GM19025 (cell line): ENCODE measurements at regions not wholly inside any gene's neighbourhood (a gene's known extent, or its start where the extent isn't known, plus 50 kb on each side); places are given as distances from the start of the nearest gene placed in this dataset.

Experiments used
- ATAC-seq: cut with Tn5 transposase; IDR thresholded peaks from one replicate; pipeline ENCODE4 v1.9.1; 2021; ENCODE audit warnings: mild to moderate bottlenecking, low read depth, moderate library complexity; ENCODE audit not compliant: unreplicated experiment

DNA sequence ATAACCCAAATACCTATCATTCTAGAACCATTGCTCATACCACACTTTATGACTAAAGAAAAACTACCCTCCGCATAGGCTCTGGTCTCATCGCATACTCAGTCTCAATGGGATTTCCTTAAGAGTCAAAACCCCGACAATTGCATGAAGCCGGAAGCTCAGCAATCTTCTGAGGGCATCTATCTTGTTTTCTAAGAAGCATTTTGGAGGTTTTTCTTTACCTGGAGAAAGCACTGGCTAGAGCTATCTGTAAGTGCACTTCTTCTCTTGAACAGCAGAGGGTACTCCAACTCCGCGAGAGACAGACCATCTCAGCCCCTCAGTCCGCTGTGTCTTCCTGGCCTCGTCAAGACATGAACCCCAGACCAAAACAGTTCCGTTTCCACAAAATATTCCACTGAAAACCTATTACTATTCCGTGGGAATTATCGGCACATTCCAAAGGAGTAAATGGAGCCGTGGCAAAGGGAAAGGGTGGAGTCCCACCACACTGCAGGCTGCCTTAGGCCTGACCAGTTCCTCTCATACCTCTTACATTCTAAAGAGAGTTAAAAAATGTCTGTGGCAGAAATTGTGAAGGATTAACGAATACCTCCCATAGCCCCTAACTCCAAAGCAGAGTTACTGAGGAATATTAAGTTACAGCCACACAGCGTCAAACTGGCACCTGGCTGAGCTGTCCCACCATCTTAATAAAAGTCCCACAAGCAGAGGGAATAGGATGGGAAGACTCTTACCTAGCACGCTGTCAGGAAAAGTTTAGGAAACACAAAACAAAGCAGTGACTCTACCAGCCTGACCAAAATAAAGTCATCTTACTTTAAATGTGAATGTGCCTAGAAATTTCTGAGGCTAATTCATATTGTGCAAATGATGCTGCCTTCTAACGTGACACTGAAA is 325.6 kb upstream of the VRK2 start:
- peak; percentile 99 for ATAC-seq

DNA sequence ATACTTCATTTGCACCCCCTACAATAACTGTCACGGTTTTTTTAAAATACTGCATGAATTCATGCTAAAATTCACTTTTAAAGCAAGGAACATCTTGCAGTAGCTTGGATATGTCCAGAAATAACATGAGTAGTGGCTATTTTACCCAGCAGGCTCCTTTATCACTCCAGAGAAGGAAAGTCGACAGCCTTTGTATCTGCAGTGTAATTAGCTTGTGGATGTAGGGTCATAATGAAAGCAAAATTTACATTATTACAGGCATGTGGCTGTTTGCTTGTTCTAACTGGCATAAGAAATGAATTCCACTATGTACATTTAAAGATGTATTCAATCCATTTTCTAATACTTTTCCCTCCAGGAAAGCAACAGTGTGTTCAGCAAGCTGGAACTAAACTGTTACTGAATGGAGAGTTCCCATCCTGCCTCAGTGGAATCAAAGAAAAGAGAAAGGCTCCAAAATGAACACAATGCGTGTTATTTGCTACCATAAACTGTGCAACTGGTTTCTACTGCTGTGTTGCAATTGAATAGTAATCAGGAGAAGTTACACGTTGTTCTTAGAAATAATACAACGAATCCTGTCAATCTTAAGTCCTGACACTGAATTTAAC is 321.2 kb upstream of the VRK2 start:
- no peak for ATAC-seq

DNA sequence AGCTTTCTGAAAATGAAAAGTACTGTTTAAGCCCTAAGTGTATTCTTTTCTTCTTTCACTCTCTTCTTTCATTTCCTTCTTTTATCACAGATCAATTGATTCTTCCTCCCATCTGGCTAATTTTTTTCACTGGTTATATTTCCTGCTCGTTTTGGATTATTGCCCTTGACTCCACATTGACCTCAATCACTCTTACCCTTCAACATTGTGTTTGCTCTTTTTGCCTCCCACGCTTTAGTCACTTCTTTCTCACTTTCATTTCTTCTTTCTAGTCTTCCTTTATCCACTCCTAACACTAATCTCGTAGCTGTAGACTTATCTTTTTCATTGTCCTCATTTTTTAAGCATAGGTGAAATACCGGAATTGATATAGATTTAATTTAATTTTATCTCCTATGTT is 320.3 kb upstream of the VRK2 start:
- peak; percentile 68 for ATAC-seq

DNA sequence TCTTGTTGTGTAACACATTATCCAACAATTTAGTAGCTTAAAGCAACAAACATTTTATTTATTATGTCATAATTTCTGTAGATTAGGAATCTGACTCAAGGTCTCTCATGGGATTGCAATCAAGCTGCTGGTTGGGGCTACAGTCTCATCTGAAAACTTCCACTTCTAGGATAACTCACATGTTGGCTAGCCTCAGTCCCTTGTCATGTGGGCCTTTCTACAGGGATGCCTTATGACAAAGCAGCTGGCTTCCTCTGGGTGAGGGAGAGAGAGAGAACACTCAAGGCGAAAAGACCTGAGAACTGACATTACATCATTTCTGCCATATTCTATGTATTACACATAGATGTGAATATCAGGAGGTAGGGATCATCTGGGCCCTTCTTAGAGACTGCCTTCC is 317.9 kb upstream of the VRK2 start:
- no peak for ATAC-seq

DNA sequence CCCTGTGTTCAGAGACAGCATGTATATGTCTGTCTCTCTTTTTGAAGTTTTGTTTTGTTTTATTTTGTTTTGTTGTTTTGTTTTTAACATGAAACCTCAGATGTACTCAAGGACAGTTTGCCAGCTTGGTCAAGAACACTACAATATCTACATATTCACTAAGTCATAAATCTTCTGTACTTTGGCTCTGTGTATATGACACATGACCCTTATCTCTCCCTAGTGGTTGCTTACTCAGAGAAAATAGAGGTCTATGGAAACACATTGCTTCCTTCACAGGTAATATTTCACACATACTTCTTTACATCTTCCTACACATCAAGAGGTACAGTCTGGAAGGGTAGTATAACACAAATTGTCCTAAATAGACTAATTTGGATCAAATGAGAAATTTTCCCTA is 312.6 kb upstream of the VRK2 start:
- ATAC-seq = no peak

DNA sequence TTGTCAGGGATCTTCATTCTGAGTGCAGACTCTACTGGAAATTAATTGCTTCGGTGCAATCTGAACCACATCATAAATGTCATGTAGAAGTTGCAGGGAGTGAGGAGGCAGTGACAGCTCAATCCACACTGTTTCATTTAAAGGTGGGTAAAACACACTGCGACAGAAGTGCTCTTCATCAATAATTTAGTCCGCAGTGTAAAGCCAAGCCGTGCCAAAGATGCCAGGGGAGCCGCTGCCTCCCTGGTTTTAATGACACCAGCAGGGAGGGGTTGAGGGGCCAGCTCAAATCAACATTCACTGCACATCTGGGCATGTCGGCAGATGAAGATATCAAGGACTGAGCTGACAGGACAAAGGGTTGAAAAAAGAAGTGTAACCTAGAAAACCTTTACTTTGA is 305.7 kb upstream of the VRK2 start:
- no peak for ATAC-seq

DNA sequence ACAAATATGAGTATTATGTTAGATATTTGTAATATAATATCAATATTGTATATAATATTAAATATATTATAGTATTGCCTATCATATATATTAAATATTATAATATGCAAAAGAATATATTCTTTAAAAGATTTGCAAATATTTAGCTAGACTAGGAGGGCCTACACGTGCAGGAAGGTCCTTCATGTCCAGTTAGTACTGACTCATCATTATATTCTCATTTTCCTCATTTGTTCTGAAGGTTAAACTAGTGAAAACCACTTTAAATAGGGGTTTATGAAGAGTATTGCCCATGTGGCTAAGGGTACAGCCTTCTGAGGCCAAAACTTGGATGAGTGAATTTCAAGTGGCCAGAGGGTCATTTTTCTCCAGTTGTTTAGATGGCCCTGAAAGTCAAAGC is 293.0 kb upstream of the VRK2 start:
- ATAC-seq = no peak

DNA sequence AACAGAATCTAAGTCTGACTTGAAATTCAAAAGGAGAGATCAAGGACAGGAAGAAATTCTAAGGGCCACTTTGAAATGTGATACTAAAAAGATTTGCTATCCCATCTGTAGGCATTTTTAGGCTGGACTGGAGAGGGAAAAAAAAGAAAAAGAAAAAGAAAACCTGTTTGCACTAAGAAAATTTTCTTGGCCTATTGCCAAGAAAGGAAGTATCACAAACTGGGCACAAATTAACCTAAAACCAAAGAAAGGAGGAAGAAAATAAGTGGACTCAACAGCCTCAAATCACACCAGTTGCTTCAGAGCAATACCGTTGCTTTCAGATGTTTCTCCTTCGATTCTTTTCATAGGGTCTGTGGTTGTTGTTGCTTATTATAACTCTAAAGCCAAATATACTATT is 287.9 kb upstream of the VRK2 start:
- ATAC-seq = no peak

DNA sequence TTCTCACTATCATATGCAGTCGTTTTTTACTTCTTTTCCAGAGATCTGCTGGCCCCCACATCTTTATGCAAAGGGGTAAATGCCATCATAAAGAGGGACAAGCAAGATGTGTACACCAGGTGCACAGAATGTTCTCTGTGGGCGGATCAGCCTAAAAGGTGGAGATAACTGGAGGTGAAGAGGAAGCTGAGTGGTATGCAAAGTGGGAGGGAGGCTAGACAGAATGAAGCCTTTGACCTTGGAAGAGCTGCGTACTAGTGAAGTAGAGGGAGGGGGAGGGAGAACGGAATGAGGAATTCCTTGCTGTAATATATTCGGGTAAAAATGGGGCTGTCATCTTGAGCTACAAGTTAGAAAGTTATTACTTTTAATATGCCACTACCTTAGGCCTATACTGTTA is 287.5 kb upstream of the VRK2 start:
- no peak for ATAC-seq

DNA sequence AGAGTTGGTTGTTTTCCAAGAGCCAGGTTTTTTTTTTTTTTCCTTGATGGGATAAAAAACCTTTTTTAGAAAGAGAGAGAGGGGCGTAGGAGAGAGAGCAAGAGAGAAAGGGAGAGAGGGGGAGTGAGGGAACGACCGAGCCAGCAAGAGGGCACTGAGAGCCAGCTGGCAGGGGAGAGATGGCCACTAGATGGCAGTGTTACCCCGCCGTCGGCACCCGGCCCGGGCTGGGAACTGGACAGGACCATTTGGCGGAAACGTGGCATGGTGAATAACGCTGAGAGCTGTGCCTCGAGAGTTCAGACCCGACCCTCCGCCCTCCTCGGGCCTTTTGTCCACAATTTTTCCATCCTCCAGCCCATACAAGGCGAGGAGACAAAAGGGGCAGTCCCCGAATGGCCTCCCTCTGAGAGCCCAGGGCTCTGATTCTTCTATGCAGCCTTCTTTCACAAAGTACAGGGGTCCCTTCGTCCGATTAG is 286.7 kb upstream of the VRK2 start:
- peak; percentile 79 for ATAC-seq

DNA sequence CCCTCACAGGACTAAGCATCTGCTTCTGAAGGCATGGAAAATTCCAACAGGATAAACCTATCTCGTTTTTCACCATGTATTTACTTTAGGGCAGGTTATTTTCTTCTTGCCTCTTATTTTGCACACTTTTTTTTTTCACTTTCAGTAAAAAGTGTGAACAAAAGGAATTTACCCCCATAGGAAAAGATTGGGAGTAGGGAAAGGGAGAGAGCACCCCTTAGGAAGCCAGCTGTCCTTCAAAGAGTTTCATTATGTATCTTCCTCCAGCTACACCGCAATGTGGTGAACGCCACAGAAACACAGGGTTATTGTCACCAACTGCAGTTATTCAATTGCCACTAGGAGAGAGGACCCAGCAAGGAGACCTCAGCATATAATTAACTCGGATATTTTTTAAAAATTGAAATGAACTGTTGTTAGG is 286.2 kb upstream of the VRK2 start:
- peak; percentile 61 for ATAC-seq

DNA sequence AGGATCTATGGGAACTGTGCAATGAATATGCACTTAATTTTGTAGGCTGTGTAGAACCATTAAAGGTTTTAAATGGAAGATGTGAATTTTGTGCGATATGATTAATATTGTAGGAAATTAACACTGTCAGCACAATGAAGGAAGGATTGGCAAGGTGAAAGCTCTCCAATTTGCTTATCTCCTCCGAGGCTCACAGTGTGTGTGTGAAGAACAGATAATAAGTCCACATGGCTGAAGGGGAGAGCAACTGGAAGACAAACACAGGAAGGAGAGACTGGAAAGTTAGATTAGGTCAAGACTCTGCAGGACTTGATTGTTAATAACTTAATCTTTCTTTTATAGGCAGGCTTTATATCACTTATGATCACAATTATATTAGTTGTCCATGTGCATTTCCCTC is 269.7 kb upstream of the VRK2 start:
- ATAC-seq = no peak

DNA sequence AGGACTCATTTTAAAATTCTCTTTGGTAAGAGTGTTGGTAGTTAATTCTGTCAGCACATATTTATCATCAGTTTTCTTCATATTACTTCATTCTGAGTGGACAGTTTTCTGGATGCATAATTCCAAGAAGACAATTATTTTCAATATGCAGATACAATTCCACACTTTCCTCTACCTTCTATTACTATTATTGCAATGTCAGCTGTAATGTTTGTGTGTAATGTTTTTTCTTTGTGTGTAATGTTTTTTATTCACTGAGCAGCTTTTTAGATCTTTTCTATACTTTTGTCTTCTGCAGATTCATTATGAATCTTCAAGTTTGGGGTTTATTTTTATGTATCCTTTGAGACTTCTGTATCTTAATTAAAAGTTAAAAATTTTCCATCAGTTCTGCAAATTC is 264.0 kb upstream of the VRK2 start:
- ATAC-seq = no peak

DNA sequence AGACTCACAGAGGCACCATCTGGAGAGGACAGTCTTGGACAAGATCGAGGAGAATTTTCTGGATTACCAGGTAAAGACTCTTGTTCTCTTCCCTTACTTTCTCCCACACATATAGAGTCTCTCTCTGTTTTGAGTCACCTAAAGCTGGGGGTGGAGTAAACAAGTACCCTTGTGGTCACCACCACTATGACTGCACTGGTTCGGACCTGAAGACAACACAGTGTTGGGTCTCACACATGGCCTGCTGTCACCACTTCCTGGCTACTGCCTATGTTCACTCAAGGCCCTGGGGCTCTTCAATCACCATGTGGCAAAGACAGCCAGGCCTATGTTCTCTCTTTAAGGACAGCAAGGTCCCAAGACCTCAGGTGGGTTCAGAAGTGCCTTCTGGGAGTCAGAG is 253.3 kb upstream of the VRK2 start:
- no peak for ATAC-seq

DNA sequence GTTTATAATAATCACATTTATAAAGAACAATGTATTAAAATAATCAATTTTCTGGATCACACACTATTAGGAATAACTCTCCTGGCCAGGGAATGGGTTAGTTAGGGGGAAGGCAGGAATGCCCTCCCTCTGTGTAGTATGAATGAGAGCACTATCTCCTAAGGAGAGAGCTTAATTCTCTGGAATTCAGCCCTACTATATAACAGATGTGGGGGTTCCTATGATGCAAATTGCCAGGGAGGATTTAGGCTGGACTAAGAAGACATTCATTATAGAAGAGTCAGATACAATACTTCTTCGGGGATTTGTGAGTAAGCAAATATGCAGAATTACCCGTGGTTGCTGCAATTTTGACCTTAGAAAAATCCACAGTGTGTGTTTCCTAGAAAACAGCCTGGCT is 250.1 kb upstream of the VRK2 start:
- ATAC-seq = no peak

DNA sequence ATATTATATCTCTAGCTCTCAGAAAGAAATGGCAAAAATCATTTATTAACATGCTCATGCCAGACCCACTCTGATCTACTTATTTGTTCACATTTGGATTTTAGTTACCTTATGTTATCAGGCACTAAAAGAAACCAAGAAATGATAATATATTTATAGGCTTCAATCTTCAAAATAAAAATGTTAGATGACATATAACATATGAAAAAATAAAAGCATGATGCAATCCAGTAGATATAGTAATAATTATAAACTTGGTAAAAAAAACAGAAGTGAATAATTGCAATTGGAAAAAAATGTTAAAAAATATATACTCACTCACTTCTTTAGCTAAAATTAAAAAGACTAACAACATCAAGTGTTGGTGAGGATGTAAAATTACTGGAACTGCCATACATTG is 248.3 kb upstream of the VRK2 start:
- ATAC-seq = no peak

DNA sequence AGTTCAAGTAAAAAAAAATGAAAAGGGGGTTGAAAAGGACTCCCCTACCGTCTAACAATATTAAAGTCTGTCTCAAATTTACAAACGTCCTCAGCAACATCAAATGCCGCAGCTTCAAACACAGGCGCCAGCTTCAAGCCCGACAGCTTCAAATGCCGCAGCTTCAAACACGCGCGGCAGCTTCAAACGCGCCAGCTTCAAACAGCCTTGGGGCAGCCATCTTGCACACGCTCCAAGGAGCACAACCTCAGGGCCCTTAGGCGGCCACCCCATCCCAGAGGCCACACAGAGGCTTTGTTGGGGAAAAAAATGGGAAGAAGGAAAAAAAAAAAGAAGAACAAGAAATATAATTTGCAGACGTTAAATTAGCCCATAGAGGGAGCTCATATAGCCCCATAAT is 244.4 kb upstream of the VRK2 start:
- no peak for ATAC-seq

DNA sequence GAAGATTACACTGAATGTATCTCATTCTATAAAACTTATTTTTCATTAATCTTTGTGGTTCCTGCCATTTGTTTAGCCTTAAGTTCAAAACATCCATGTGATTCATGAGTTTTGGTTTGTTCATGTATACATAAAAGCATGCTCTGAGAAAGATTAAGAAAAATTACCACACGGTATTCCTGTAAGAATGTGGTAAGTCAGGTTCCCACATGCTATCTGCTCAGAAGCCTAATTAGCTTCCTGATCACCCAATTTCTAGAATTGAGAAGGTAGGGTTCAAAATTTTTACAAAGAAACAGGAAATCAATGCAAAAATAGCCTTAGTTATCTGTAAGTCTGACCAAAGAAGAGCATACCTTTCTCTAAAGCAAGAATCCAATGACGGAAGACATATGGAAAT is 241.6 kb upstream of the VRK2 start:
- no peak for ATAC-seq

DNA sequence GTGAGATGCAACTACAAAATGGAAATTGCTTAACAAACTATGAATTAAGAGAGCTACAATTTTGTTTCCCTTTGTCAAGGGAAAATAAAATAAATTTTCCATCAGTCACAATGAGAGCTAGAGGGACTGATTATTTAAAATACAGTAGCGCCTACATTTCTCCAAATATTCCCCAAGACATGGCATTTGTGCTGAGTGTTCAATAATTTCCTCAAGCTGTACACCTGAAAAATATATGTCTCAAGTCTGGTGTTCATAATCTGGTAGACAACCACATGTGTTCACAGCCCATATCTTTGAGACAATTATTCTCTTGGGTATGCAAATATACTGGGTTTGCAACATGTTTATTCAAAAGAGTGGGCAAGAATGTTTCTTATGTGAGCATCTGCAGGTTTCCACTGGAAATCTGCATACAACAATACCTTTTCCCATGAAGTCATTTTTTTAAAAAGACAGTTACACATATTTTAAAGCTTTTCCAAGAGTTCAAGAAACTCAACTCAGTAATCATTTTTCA is 240.1 kb upstream of the VRK2 start:
- ATAC-seq = no peak

DNA sequence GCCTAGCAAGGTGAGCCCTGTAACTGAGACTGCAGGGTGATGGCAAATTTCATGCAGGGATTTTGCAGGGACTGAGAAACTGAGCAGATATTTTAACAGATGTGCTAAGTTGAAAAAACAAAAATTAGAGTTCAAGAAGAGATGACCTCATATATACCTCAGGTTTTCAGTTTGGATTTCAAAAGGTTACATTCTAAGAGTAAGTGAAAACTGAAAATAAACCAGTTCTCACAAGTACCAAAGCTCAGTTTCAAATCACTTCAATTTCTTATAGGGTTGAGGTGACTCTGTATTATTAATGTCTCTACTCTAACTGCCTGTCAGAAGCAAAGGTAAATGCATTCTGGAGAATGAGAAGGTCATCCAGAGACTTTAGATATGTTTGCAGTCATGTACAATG is 237.4 kb upstream of the VRK2 start:
- peak; percentile 85 for ATAC-seq

DNA sequence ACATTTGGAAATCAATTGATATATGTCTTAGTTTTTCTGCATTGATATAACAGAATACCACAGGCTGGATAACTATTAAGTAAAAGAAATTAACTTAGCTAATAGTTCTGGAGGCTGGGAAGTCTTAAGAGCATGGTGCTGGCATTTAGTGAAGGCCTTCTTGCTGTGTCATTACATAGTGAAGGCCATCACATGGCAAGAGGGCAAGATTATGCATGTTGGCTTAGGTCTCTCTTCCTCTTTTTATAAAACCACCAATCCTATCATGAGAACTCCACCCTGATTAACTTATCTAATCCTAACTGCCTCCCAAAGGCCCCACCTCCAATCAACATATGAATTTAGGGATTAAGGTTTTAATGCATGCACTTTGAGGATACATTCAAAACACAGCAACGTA is 225.5 kb upstream of the VRK2 start:
- ATAC-seq = no peak

DNA sequence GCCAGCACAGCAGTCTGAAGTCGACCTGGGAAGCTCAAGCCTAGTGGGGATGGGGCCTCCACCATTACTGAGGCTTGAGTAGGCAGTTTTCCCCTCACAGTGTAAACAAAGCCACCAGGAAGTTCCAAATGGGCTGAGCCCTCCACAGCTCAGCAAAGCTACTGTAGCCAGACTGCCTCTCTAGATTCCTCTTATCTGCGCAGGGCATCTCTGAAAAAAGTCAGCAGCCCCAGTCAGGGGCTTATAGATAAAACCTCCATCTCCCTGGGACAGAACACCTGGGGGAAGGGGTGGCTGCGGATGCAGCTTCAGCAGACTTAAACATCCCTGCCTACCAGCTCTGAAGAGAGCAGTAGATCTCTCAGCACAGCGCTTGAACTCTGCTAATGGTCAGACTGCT is 218.4 kb upstream of the VRK2 start:
- ATAC-seq = no peak
